ENCODE measurements at regions not wholly inside any gene's neighbourhood (a gene's known extent, or its start where the extent isn't known, plus 50 kb on each side); places are given as distances from the start of the nearest gene placed in this dataset.

DNA sequence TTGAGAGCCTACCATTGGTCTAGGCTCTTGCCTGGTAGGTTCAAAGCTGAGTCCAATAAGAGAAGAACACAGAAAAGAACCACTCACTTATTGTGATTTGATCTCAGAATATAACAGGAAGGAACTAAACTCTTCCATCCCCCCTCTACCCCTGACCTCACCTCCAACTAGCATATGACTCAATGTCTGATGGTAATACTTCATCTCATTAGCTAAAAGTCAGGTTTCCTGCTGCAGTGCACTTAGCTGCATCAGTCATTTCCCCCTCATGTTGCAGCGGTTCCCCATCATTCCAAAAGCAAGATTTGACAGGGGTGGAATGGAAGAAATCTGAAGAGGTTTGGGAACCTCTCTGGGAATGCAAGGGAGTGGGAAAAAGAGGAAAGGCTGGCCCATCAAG, 289.5 kb downstream of the SMARCA1 start:
- TF ChIP-seq, protein P1, sequence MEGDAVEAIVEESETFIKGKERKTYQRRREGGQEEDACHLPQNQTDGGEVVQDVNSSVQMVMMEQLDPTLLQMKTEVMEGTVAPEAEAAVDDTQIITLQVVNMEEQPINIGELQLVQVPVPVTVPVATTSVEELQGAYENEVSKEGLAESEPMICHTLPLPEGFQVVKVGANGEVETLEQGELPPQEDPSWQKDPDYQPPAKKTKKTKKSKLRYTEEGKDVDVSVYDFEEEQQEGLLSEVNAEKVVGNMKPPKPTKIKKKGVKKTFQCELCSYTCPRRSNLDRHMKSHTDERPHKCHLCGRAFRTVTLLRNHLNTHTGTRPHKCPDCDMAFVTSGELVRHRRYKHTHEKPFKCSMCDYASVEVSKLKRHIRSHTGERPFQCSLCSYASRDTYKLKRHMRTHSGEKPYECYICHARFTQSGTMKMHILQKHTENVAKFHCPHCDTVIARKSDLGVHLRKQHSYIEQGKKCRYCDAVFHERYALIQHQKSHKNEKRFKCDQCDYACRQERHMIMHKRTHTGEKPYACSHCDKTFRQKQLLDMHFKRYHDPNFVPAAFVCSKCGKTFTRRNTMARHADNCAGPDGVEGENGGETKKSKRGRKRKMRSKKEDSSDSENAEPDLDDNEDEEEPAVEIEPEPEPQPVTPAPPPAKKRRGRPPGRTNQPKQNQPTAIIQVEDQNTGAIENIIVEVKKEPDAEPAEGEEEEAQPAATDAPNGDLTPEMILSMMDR (IDR thresholded peaks at IDR 0.05): no peak
- TF ChIP-seq EZH2 (IDR thresholded peaks at IDR 0.05): no peak
- TF ChIP-seq EZH2phosphoT487 (IDR thresholded peaks at IDR 0.05): no peak
